Pancreas (tissue), 10 donors: ENCODE measurements at regions not wholly inside any gene's neighbourhood (a gene's known extent, or its start where the extent isn't known, plus 50 kb on each side); places are given as distances from the start of the nearest gene placed in this dataset.

Experiments used
- ATAC-seq, 4 donors: fragments of 200-7000 bp; cut with Tn5 transposase; one replicate each; pipeline versions ENCODE4 v1.8.0 to v1.9.1; 2020; ENCODE audit warnings: mild to moderate bottlenecking in 4 of 4, moderate library complexity in 4 of 4
- DNase-seq, 6 donors: peaks; one replicate each; pipeline ENCODE4 v3.0.0-alpha.2; 2020
- FAIRE-seq: peaks from 2 replicates; lab custom pipeline; 2012; peaks lifted over from hg19 to GRCh38; lab: Jason Lieb, UNC
- H3K27ac ChIP-seq, 4 donors: fragments of 200-600 bp; sonication (generic); 1 replicate in 3 of 4; 2 replicates in 1 of 4; pipeline versions ENCODE4 v1.5.0 to v1.8.0; 2020
- H3K27me3 ChIP-seq, 4 donors: fragments of 200-600 bp; one replicate each; pipeline ENCODE4 v1.8.0; 2021
- H3K36me3 ChIP-seq, 3 donors: fragments of 200-600 bp; sonication (generic) in 1 of 3; one replicate each; pipeline versions ENCODE4 v1.5.0 to v1.8.0; 2020 to 2021
- H3K4me1 ChIP-seq, 3 donors: fragments of 200-600 bp; one replicate each; pipeline ENCODE4 v1.8.0; 2021
- H3K4me3 ChIP-seq, 4 donors: fragments of 200-600 bp; sonication (generic) in 2 of 4; one replicate each; pipeline versions ENCODE4 v1.5.0 to v1.8.0; 2020 to 2021
- H3K9me3 ChIP-seq, 4 donors: fragments of 200-600 bp; one replicate each; pipeline ENCODE4 v1.8.0; 2021
- CTCF ChIP-seq, 4 donors: fragments of 200-600 bp; sonication (generic) in 3 of 4; IDR thresholded peaks; one replicate each; pipeline versions ENCODE4 v1.5.0 to v1.8.0; 2021; ENCODE audit warnings: antibody characterized with exemption in 4 of 4
- WGBS, 2 donors: extraction: QIAGEN DNeasy Blood & Tissue Kit; methylation state at CpG; one replicate each; pipeline ENCODE4 v1.1.7; 2013; 5-methylcytosine and 5-hydroxymethylcytosine counted together
- intact Hi-C, 3 donors: fragments of 100-400 bp; cut with DNase I; formaldehyde crosslinking; loops; one replicate each; pipeline versions ENCODE4 v1.11.1 to v1.14.2; 2022
- donor health status: healthy with polysubstance abuse.
- donor health status: DM: no; HTN: no; CAD: no; lungs with moderate emphysema.
- donor health status: DM: no; HTN: no; CAD: no.
- donor health status: control.
- donor health status: control.
- donor health status: Bipolar disorder and iron deficiency.
- donor health status: DM: yes; HTN: yes; CAD: no.
- donor health status: DM: no; HTN: no; CAD: no.
- donor health status: DM: no; HTN: no; CAD: no.
- donor health status: DM: yes; HTN: yes; CAD: no.

GRCh38 chr13:95462801-95463200 is 89.7 kb upstream of the CLDN10 start:
- intact Hi-C loops: no loop called here

GRCh38 chr13:95463531-95463930 is 89.0 kb upstream of the CLDN10 start:
- H3K9me3 ChIP-seq: no peaks in the 10 kb centered on the region
- no peaks in the 10 kb centered on the region for H3K27me3 ChIP-seq
- ATAC-seq: no peak
- DNase-seq: no peak
- H3K27ac ChIP-seq: no peak overlapping the region
- no peaks in the 10 kb centered on the region for H3K36me3 ChIP-seq
- intact Hi-C loops: no loop called here
- no peak overlapping the region for H3K4me3 ChIP-seq
- H3K4me1 ChIP-seq: no peaks in the 10 kb centered on the region
- no peak for TF ChIP-seq CTCF (IDR thresholded peaks at IDR 0.05)
- FAIRE-seq: no peak

More at GRCh38 chr13:95462801-95463200, 89.7 kb upstream of the CLDN10 start:
- Histone ChIP-seq H3K36me3 (no peaks in the 10 kb centered on the region), H3K27me3 (no peaks in the 10 kb centered on the region), H3K4me1 (no peaks in the 10 kb centered on the region), H3K4me3 (no peak overlapping the region), H3K27ac (no peak overlapping the region), H3K9me3 (no peaks in the 10 kb centered on the region)
- no peak for TF ChIP-seq CTCF (IDR thresholded peaks at IDR 0.05)
- no peak for DNase-seq
- ATAC-seq: no peak
- 53 to 82% methylated on average over 3 of the region's 3 CpGs for WGBS, 2 donors
- FAIRE-seq: no peak

GRCh38 chr13:95470574-95471366 is 81.8 kb upstream of the CLDN10 start:
- Histone ChIP-seq H3K4me3 (no peak overlapping the region), H3K9me3 (no peaks in the 10 kb centered on the region), H3K27ac (no peak overlapping the region), H3K4me1 (no peaks in the 10 kb centered on the region), H3K36me3 (no peaks in the 10 kb centered on the region), H3K27me3 (no peaks in the 10 kb centered on the region)
- FAIRE-seq: no peak
- TF ChIP-seq CTCF (IDR thresholded peaks at IDR 0.05): no peak
- DNase-seq: no peak
- ATAC-seq: no peak
- intact Hi-C loops: no loop called here
- 88% methylated on average over 19 of the region's 19 CpGs for WGBS, 2 donors

- Histone ChIP-seq H3K4me3 (no peak overlapping the region), H3K27ac (no peak overlapping the region), H3K36me3 (no peaks in the 10 kb centered on the region), H3K9me3 (no peaks in the 10 kb centered on the region), H3K27me3 (no peaks in the 10 kb centered on the region), H3K4me1 (no peaks in the 10 kb centered on the region)
- TF ChIP-seq CTCF (IDR thresholded peaks at IDR 0.05): no peak
- no peak for FAIRE-seq
- no peak for ATAC-seq
- WGBS, 2 donors: 93 to 97% methylated on average over 2 of the region's 2 CpGs
- intact Hi-C loops: no loop called here
- DNase-seq: no peak
Observed at GRCh38 chr13:95471960-95472359, 80.6 kb upstream of the CLDN10 start.

- Histone ChIP-seq H3K4me1 (no peaks in the 10 kb centered on the region), H3K4me3 (no peak overlapping the region), H3K9me3 (no peaks in the 10 kb centered on the region), H3K36me3 (no peaks in the 10 kb centered on the region), H3K27ac (no peak overlapping the region), H3K27me3 (no peaks in the 10 kb centered on the region)
- no peak for TF ChIP-seq CTCF (IDR thresholded peaks at IDR 0.05)
- intact Hi-C loops: no loop called here
- no peak for DNase-seq
- ATAC-seq: no peak
- no peak for FAIRE-seq
- 67 to 75% methylated on average over 3 of the region's 3 CpGs for WGBS, 2 donors
Observed at GRCh38 chr13:95474992-95475391, 77.5 kb upstream of the CLDN10 start.
